Hippocampal formation (tissue), 2 donors: ENCODE measurements at regions not wholly inside any gene's neighbourhood (a gene's known extent, or its start where the extent isn't known, plus 50 kb on each side); places are given as distances from the start of the nearest gene placed in this dataset.
A peak's percentile ranks its signal among the peaks of the same experiment; 100 is the strongest.

Experiments used
- DNase-seq, 2 donors: peaks; one replicate each; lab custom pipeline; 2025; lab: John Stamatoyannopoulos, UW

GRCh38 chr12:127355061-127355841 lies 911.7 kb upstream of the TMEM132C start:
- no peak for DNase-seq

GRCh38 chr12:127358888-127359287 lies 908.1 kb upstream of the TMEM132C start:
- no peak for DNase-seq

GRCh38 chr12:127360580-127360979 lies 906.4 kb upstream of the TMEM132C start:
- DNase-seq: no peak

- DNase-seq: no peak
Measured at GRCh38 chr12:127362121-127362520, 904.8 kb upstream of the TMEM132C start.

GRCh38 chr12:127363392-127363791 lies 903.6 kb upstream of the TMEM132C start:
- no peak for DNase-seq

GRCh38 chr12:127373559-127373958 lies 893.4 kb upstream of the TMEM132C start:
- no peak for DNase-seq

- no peak for DNase-seq
Measured at GRCh38 chr12:127374447-127374846, 892.5 kb upstream of the TMEM132C start.

GRCh38 chr12:127381043-127381668 lies 885.8 kb upstream of the TMEM132C start:
- peak; percentile 6 to 7 for DNase-seq

GRCh38 chr12:127381681-127382080 lies 885.3 kb upstream of the TMEM132C start:
- DNase-seq: no peak

GRCh38 chr12:127383281-127383680 lies 883.7 kb upstream of the TMEM132C start:
- DNase-seq: no peak

- DNase-seq: no peak
Measured at GRCh38 chr12:127386723-127387122, 880.2 kb upstream of the TMEM132C start.

- no peak for DNase-seq
Measured at GRCh38 chr12:127388985-127389384, 878.0 kb upstream of the TMEM132C start.

- DNase-seq: no peak
Measured at GRCh38 chr12:127389923-127390322, 877.0 kb upstream of the TMEM132C start.

- DNase-seq: no peak
Measured at GRCh38 chr12:127393465-127393864, 873.5 kb upstream of the TMEM132C start.

- DNase-seq: no peak
Measured at GRCh38 chr12:127393896-127394295, 873.1 kb upstream of the TMEM132C start.

GRCh38 chr12:127396734-127397133 lies 870.2 kb upstream of the TMEM132C start:
- DNase-seq: no peak

- DNase-seq: no peak
Measured at GRCh38 chr12:127398016-127398710, 868.8 kb upstream of the TMEM132C start.

- DNase-seq: no peak
Measured at GRCh38 chr12:127399451-127399850, 867.5 kb upstream of the TMEM132C start.

- no peak for DNase-seq
Measured at GRCh38 chr12:127400221-127400620, 866.7 kb upstream of the TMEM132C start.

GRCh38 chr12:127401005-127401404 lies 866.0 kb upstream of the TMEM132C start:
- DNase-seq: no peak

GRCh38 chr12:127401536-127401935 lies 865.4 kb upstream of the TMEM132C start:
- DNase-seq: no peak

GRCh38 chr12:127411166-127411915 lies 855.6 kb upstream of the TMEM132C start:
- DNase-seq: no peak
